Small intestine (tissue), 7 donors: ENCODE measurements at regions not wholly inside any gene's neighbourhood (a gene's known extent, or its start where the extent isn't known, plus 50 kb on each side); places are given as distances from the start of the nearest gene placed in this dataset.

Source experiments
- DNase-seq, 2 donors: peaks; one replicate each; pipeline versions ENCODE4 v3.0.0 to v3.0.0-alpha.2; 2013
- FAIRE-seq: peaks from 2 replicates; lab custom pipeline; 2012; peaks lifted over from hg19 to GRCh38; lab: Jason Lieb, UNC
- H3K27ac ChIP-seq, 3 donors: one replicate each; pipeline ENCODE4 v1.5.1; 2013; ENCODE audit warnings: low read length in 2 of 3, mild to moderate bottlenecking in 2 of 3, control low read depth in 1 of 3, inconsistent platforms in 1 of 3, low read depth in 1 of 3, moderate library complexity in 1 of 3
- H3K27me3 ChIP-seq, 3 donors: one replicate each; pipeline ENCODE4 v1.6.1; 2013; ENCODE audit warnings: low read length in 3 of 3, inconsistent platforms in 1 of 3; ENCODE audit not compliant: control insufficient read depth in 3 of 3, insufficient read depth in 3 of 3
- H3K36me3 ChIP-seq, 3 donors: one replicate each; pipeline ENCODE4 v1.6.1; 2013; ENCODE audit warnings: low read length in 3 of 3, inconsistent platforms in 1 of 3, low read depth in 1 of 3, mild to moderate bottlenecking in 1 of 3, moderate library complexity in 1 of 3; ENCODE audit not compliant: control insufficient read depth in 3 of 3, insufficient read depth in 2 of 3
- H3K4me1 ChIP-seq, 3 donors: one replicate each; pipeline ENCODE4 v1.6.1; 2013; ENCODE audit warnings: low read length in 2 of 3, inconsistent platforms in 1 of 3, low read depth in 1 of 3, mild to moderate bottlenecking in 1 of 3, moderate library complexity in 1 of 3; ENCODE audit not compliant: control insufficient read depth in 3 of 3, insufficient read depth in 2 of 3
- H3K4me3 ChIP-seq, 3 donors: one replicate each; pipeline ENCODE4 v1.5.1; 2013; ENCODE audit warnings: low read length in 3 of 3, control low read depth in 1 of 3, inconsistent platforms in 1 of 3, low read depth in 1 of 3, mild to moderate bottlenecking in 1 of 3, moderate library complexity in 1 of 3
- H3K9me3 ChIP-seq, 2 donors: one replicate each; pipeline ENCODE4 v1.6.1; 2013; ENCODE audit warnings: low read depth in 1 of 2, low read length in 1 of 2; ENCODE audit not compliant: control insufficient read depth in 2 of 2, insufficient read depth in 1 of 2
- WGBS, 3 donors: extraction: QIAGEN DNeasy Blood & Tissue Kit; methylation state at CpG; one replicate each; pipeline ENCODE4 v1.1.7; 2013; 5-methylcytosine and 5-hydroxymethylcytosine counted together
- donor health status: healthy with polysubstance abuse.
- donor health status: control.
- donor health status: control.
- donor health status: Bipolar disorder and iron deficiency.
- donor health status: healthy.

DNA sequence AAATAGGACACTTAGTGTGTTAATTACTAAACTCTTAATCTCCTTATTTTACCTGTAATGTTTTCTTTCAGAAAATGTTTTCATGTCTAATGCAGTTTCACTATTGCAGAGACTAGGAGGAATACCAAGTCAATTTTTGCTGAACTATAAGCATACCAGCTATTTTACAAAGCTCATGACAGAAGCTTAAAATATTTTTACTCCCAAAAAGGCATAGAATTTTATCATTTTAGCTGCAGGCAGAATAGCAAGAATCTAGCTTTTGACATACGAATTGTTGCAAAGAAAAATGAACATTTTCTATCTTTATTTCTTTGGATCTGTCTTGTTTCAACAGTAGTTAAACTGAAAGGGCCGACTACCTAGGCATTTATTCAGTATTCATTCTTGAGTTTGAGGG, 366.9 kb downstream of the FAT3 start:
- Histone ChIP-seq H3K4me1 (no peaks in the 10 kb centered on the region), H3K27ac (no peak overlapping the region), H3K36me3 (no peaks in the 10 kb centered on the region), H3K9me3 (no peaks in the 10 kb centered on the region), H3K4me3 (no peak overlapping the region), H3K27me3 (no peaks in the 10 kb centered on the region)
- no peak for FAIRE-seq
- DNase-seq, result no peak
- 67 to 72% (median 71%) methylated on average over 2 of the region's 2 CpGs for WGBS, 3 donors

GRCh38 chr11:92594251-92594650, 369.6 kb downstream of the FAT3 start:
- no peaks in the 10 kb centered on the region for H3K36me3 ChIP-seq
- H3K27me3 ChIP-seq, result no peaks in the 10 kb centered on the region
- FAIRE-seq (no peak), DNase-seq (no peak)
- H3K9me3 ChIP-seq, result no peaks in the 10 kb centered on the region
- no peaks in the 10 kb centered on the region for H3K4me1 ChIP-seq
- H3K27ac ChIP-seq, result no peak overlapping the region
- H3K4me3 ChIP-seq, result no peak overlapping the region

- DNase-seq (no peak), FAIRE-seq (no peak)
- Histone ChIP-seq H3K9me3 (no peaks in the 10 kb centered on the region), H3K27ac (no peak overlapping the region), H3K27me3 (no peaks in the 10 kb centered on the region), H3K4me3 (no peak overlapping the region), H3K36me3 (no peaks in the 10 kb centered on the region), H3K4me1 (no peaks in the 10 kb centered on the region)
- 21 to 52% (median 45%) methylated on average over 1 of the region's 1 CpG for whole genome bisulfite sequencing, 3 donors
Measured at GRCh38 chr11:92595052-92595451, 370.4 kb downstream of the FAT3 start.

DNA sequence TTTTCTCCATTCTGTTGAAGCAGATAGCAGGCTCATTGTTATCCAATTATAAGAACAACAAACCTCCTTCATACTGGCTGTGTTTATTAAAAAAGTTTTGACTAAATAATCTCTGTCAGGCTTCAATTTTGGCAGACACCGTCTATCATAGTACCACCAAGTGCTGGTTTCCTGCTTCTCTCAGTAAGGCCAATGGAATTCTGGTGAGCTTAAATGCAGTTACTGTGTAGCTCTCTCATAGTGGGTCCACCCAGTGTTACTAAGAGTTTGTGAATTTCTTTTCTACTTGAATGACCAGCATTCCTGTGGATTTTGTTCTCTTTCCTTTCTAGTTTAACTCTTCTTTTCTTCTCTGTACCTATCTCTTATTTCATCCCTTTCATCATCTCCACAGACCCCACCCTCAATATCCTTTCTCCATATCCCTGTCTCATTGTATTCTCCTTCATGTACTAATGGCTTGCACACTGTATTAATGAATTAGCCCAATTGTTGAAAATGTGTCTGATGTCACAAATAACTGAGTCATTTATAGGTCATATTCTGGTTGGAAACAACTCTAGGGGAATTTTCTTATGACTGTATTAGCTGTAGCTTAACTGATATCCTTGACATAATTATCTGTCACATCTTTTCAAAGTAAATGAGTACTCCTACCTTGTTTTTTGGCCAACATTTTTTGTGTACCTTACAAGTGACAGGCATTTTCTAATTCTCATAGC, 372.1 kb downstream of the FAT3 start:
- FAIRE-seq, result no peak
- no peak overlapping the region for H3K4me3 ChIP-seq
- H3K27ac ChIP-seq, result no peak overlapping the region
- H3K36me3 ChIP-seq, result no peaks in the 10 kb centered on the region
- no peaks in the 10 kb centered on the region for H3K9me3 ChIP-seq
- 59 to 92% (median 83%) methylated on average over 1 of the region's 1 CpG for WGBS, 3 donors
- H3K27me3 ChIP-seq, result no peaks in the 10 kb centered on the region
- no peaks in the 10 kb centered on the region for H3K4me1 ChIP-seq
- DNase-seq, result no peak

DNA sequence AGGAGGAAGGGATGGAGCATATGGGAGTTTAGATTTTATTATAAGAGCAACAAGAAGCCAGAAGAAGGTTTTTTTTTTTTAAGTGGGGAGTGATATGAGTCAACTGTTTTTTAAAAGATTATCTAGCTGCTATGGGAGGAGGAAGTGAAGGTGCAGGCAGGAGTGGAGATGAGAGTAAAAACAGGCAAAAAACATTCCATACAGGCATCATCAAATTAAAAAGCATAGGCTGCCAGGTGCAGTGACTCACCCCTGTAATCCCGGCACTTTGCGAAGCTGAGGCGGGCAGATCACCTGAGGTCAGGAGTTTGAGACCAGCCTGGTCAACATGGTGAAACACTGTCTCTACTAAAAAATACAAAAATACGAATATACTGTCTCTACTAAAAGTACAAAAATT, 368.4 kb upstream of the MTNR1B start:
- H3K4me3 ChIP-seq, result no peak overlapping the region
- FAIRE-seq (no peak), DNase-seq (no peak)
- no peaks in the 10 kb centered on the region for H3K36me3 ChIP-seq
- no peaks in the 10 kb centered on the region for H3K4me1 ChIP-seq
- no peak overlapping the region for H3K27ac ChIP-seq
- no peaks in the 10 kb centered on the region for H3K9me3 ChIP-seq
- WGBS, 3 donors, result 79 to 91% (median 82%) methylated on average over 4 of the region's 4 CpGs
- no peaks in the 10 kb centered on the region for H3K27me3 ChIP-seq

GRCh38 chr11:92605667-92606066, 363.8 kb upstream of the MTNR1B start:
- no peak overlapping the region for H3K27ac ChIP-seq
- no peaks in the 10 kb centered on the region for H3K4me1 ChIP-seq
- H3K36me3 ChIP-seq, result no peaks in the 10 kb centered on the region
- no peak for FAIRE-seq
- DNase-seq, result no peak
- no peak overlapping the region for H3K4me3 ChIP-seq
- no peaks in the 10 kb centered on the region for H3K27me3 ChIP-seq
- 80 to 94% (median 90%) methylated on average over 2 of the region's 2 CpGs for WGBS, 3 donors
- H3K9me3 ChIP-seq, result no peaks in the 10 kb centered on the region

DNA sequence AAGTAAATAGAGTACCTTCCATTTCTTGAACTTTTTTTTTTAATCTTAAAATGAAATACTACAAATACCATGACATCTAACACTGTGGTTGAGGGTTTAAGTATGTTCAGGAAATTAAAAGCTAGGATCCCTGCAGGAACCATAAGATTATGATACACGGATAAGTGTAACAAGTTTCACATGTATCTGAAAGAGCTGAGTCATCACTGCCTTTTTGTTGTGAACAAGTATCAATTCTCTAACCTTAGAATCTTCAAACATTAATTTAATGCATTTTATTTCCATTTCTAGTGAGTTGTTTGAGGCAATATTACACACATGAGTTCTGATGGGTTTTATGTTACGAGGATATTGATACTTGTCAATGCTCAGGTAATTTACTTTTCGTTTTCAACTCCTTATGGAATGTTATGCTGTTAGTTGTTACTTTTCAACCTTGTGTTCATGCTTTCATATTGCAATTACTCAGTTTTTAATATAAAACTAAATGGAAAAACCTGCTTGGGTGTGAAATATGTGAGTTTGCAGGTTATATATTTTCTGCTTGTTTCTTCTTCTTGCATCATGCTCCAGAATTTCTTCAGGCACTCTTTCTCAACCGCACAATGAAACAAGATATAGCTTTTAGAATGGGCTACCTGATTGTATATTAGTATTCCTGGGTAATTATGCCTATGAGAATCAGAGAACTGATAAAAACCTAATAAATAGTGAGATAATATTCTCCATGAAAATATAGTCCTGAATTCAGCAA, 361.3 kb upstream of the MTNR1B start:
- Histone ChIP-seq H3K9me3 (no peaks in the 10 kb centered on the region), H3K4me3 (no peak overlapping the region), H3K27me3 (no peaks in the 10 kb centered on the region), H3K36me3 (no peaks in the 10 kb centered on the region), H3K27ac (no peak overlapping the region), H3K4me1 (no peaks in the 10 kb centered on the region)
- FAIRE-seq (no peak), DNase-seq (no peak)
- WGBS, 3 donors, result 72 to 84% (median 79%) methylated on average over 4 of the region's 4 CpGs

DNA sequence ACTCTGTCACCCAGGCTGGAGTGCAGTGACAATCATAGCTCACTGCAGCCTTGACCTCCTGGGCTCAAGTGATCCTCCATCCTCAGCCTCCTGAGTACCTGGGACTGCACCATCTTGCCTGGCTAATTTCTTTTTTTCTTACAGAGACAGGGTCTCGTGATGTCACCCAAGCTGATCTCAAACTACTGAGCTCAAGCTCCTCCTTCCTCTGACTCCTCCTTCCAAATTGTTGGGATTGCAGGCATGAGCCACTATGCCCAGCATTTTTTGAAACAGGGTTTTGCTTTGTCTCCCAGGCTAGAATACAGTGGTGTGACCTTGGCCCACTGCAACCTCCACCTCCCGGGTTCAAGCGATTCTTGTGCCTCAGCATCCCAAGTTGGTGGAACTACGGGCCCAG, 358.3 kb upstream of the MTNR1B start:
- no peak overlapping the region for H3K27ac ChIP-seq
- no peaks in the 10 kb centered on the region for H3K36me3 ChIP-seq
- 88 to 91% (median 91%) methylated on average over 4 of the region's 4 CpGs for WGBS, 3 donors
- H3K4me1 ChIP-seq, result no peaks in the 10 kb centered on the region
- DNase-seq, result no peak
- no peaks in the 10 kb centered on the region for H3K27me3 ChIP-seq
- no peak overlapping the region for H3K4me3 ChIP-seq
- FAIRE-seq, result no peak
- H3K9me3 ChIP-seq, result no peaks in the 10 kb centered on the region
